ENCODE measurements at regions not wholly inside any gene's neighbourhood (a gene's known extent, or its start where the extent isn't known, plus 50 kb on each side); places are given as distances from the start of the nearest gene placed in this dataset.

- no peak overlapping the region for H3K4me3 ChIP-seq (replicated peaks; ENCODE audit: low read depth, low read length)
- DNase-seq (ENCODE audit: extremely low read depth, low read depth) = no peak
- no peak for TF ChIP-seq CTCF (IDR thresholded peaks at IDR 0.05; ENCODE audit: low read depth, low read length, missing control alignments)
Observed at GRCh38 chr3:162094301-162094700, 597.7 kb downstream of the OTOL1 start.

- TF ChIP-seq CTCF (IDR thresholded peaks at IDR 0.05; ENCODE audit: low read depth, low read length, missing control alignments) = no peak
- no peak overlapping the region for H3K4me3 ChIP-seq (replicated peaks; ENCODE audit: low read depth, low read length)
- no peak for DNase-seq (ENCODE audit: extremely low read depth, low read depth)
Observed at GRCh38 chr3:162096874-162097273, 600.3 kb downstream of the OTOL1 start.

- no peak for TF ChIP-seq CTCF (IDR thresholded peaks at IDR 0.05; ENCODE audit: low read depth, low read length, missing control alignments)
- no peak overlapping the region for H3K4me3 ChIP-seq (replicated peaks; ENCODE audit: low read depth, low read length)
Observed at GRCh38 chr3:162103808-162104207, 607.2 kb downstream of the OTOL1 start.

GRCh38 chr3:162111861-162112260, 615.3 kb downstream of the OTOL1 start:
- no peak for TF ChIP-seq CTCF (IDR thresholded peaks at IDR 0.05; ENCODE audit: low read depth, low read length, missing control alignments)
- no peak overlapping the region for H3K4me3 ChIP-seq (replicated peaks; ENCODE audit: low read depth, low read length)
- DNase-seq (ENCODE audit: extremely low read depth, low read depth) = no peak

More at GRCh38 chr3:162103808-162104207, 607.2 kb downstream of the OTOL1 start:
- DNase-seq (ENCODE audit: extremely low read depth, low read depth) = no peak

- H3K4me3 ChIP-seq (replicated peaks; ENCODE audit: low read depth, low read length) = no peak overlapping the region
- no peak for TF ChIP-seq CTCF (IDR thresholded peaks at IDR 0.05; ENCODE audit: low read depth, low read length, missing control alignments)
- no peak for DNase-seq (ENCODE audit: extremely low read depth, low read depth)
Observed at GRCh38 chr3:162112719-162113118, 616.1 kb downstream of the OTOL1 start.

- TF ChIP-seq CTCF (IDR thresholded peaks at IDR 0.05; ENCODE audit: low read depth, low read length, missing control alignments) = no peak
Observed at GRCh38 chr3:162117961-162118360, 621.4 kb downstream of the OTOL1 start.

GRCh38 chr3:162119651-162120050, 623.0 kb downstream of the OTOL1 start:
- H3K4me3 ChIP-seq (replicated peaks; ENCODE audit: low read depth, low read length) = no peak overlapping the region
- TF ChIP-seq CTCF (IDR thresholded peaks at IDR 0.05; ENCODE audit: low read depth, low read length, missing control alignments) = no peak
- DNase-seq (ENCODE audit: extremely low read depth, low read depth) = no peak

More at GRCh38 chr3:162117961-162118360, 621.4 kb downstream of the OTOL1 start:
- no peak for DNase-seq (ENCODE audit: extremely low read depth, low read depth)
- no peak overlapping the region for H3K4me3 ChIP-seq (replicated peaks; ENCODE audit: low read depth, low read length)
